Fibroblast of lung (primary cell): ENCODE measurements at regions not wholly inside any gene's neighbourhood (a gene's known extent, or its start where the extent isn't known, plus 50 kb on each side); places are given as distances from the start of the nearest gene placed in this dataset.
"Not testable (repeated sequence)": the region's sequence is repeated elsewhere in the genome, so short reads cannot be mapped to it uniquely, and the experiment has no call there.

ENCODE experiments used
- CTCF ChIP-seq, 2 donors: IDR thresholded peaks in 1 of 2; conservative IDR thresholded peaks in 1 of 2; 1 replicate in 1 of 2; 2 replicates in 1 of 2; pipeline ENCODE4 v1.5.1; 2011 to 2012; ENCODE audit warnings: low read length in 2 of 2, control low read depth in 1 of 2, inconsistent platforms in 1 of 2, low read depth in 1 of 2, mild to moderate bottlenecking in 1 of 2
- EZH2 ChIP-seq: IDR thresholded peaks from 2 replicates; pipeline ENCODE4 v1.5.1; 2012; ENCODE audit warnings: low read length, control low read depth, mild to moderate bottlenecking; ENCODE audit errors: missing control alignments

- TF ChIP-seq CTCF (conservative IDR thresholded peaks at IDR 0.05 in 1 of 2, IDR thresholded peaks at IDR 0.05 in 1 of 2; ENCODE audit: low read depth in 1 of 2, low read length in 2 of 2); EZH2: not testable (repeated sequence)
These were observed 743.5 kb downstream of the TGIF2LX start for GRCh38 chrX:90665161-90665560.
